ENCODE measurements at regions not wholly inside any gene's neighbourhood (a gene's known extent, or its start where the extent isn't known, plus 50 kb on each side); places are given as distances from the start of the nearest gene placed in this dataset.

DNA sequence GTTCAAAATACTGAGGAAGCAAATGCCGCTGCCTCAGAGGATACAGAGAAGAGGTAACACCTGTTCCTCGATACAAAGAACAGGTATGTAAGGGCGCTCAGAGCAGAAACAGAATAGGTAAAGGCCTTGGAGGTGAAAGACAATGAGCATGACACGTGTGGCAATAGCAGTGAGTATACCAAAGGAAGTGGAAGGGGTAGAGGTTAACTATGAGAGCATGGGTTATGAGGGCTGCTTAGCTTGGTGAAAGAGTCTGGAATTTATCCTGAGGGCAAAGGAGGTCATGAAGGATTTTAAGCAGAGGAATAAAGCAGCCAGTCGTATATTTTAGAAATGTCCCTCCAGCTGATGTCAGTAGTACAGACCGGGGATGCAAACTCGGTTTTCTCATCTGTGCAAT lies 269.8 kb upstream of the ZNF462 start:
- TF ChIP-seq EZH2 (IDR thresholded peaks at IDR 0.05; ENCODE audit: insufficient read depth, poor library complexity, severe bottlenecking) = no peak
- TF ChIP-seq EZH2phosphoT487 (IDR thresholded peaks at IDR 0.05; ENCODE audit: insufficient read depth, low read depth) = no peak
